ENCODE measurements at regions not wholly inside any gene's neighbourhood (a gene's known extent, or its start where the extent isn't known, plus 50 kb on each side); places are given as distances from the start of the nearest gene placed in this dataset.
"Not testable (repeated sequence)": the region's sequence is repeated elsewhere in the genome, so short reads cannot be mapped to it uniquely, and the experiment has no call there.

DNA sequence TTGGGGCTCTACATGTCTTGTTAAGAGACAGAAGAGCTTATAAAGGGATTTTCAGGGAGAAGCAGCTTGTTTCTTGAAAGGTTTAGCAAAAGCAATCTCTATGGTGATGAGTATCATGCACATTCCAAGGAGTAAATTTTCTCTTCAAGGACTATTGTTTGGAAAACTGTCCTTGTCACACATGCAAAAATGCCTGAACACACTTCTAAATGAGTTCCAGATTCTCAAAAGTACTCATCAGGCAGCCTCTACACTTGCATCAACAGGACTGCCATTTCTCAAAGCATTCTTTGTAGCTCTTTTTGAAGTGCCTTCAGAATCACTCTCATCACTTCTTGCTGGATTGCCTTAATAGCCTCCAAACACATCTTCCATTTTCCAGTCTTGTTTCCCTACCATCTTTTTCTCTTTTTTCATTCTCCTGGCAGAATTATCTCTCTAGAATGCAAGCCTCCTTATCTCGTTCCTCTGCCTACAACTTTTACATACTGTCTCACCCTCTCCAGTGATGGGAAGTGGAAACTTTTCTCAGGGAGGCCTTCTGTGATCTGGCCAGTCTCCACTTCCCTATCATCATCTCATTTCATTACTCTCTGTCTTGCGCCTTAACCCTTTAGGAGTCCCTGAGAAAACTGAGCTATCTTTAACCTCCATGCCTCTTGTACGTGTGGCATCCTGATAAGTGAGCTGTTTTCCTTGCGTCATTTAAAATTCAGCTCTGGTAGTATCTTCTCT, 631.5 kb upstream of the TLE4 start:
- DNase-seq (ENCODE audit: low read depth in 1 of 2, low spot score in 1 of 2), result no peak

DNA sequence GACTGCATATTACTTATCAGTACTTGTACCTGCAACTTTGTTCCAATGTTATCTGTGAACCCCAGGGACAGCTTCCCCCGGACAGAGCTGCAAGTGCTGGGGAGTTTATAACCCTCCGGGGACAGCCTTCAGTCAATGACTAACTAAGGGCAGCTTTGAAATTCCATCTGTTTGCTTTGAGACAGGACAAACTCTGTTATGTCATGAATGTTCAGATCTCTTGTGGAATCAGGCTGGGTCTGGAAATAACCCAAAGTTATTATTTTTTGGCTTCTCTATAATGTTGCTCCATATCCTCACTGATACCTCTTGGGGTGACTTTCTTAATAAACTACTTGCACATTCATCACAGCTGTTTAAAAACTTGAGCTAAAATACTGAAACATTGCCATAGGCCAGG, 617.5 kb upstream of the TLE4 start:
- no peak for DNase-seq (ENCODE audit: low read depth in 1 of 2, low spot score in 1 of 2)

DNA sequence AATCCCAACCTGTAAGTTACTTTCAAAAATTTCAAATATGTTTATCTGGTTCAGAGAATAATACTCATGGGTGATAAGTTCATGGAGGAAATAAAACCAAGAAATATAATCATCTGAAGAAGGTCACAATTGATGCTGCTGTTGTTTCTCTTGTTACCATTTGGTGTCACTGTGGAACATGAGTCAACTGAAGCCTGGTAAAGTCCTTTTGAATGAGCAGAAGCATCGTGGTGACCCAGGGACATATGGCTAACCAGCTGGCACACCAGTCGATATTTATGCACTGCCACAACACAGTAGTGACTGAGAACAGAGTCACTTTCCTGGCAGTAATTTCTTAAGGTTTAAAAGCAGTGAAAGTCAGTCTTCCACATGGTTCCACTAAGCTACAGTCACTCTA, 612.9 kb upstream of the TLE4 start:
- DNase-seq (ENCODE audit: low read depth in 1 of 2, low spot score in 1 of 2), result no peak

DNA sequence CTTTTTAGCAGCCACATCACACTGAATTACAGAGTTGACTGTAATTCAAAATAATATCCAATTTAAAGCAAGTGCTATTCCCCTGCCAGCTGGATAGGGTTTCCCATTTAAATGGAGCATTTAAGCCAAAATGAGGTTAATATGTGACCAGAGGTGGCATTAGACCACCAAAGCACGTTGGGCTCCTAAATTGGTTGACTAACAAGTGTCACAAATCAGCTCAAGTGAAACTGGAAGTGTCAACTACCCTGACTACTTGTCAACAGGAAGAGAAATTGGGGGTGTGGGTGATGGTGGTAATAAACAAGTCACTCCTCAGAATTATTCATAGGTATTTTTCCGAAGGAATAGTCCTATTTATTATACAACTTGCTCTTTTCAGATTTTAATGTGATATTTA, 609.6 kb upstream of the TLE4 start:
- no peak for DNase-seq (ENCODE audit: low read depth in 1 of 2, low spot score in 1 of 2)

DNA sequence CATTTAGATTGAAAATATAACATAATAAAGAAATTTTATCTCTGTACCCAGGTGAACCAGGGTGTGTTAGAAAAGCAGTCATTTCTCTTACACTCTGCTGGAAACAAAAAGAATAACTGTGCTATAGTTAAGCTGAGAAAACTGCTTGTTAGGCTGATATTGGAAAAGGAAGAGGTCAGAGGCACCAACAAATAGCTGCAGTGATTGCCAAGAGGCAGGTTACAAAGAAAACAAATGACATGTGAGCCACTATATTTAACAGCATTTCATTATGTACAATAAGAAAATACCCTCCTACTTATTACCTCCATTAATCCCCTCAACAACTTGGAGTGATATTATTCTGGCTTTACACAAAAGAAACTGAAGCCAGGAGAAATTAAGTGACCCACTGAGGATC, 607.9 kb upstream of the TLE4 start:
- DNase-seq (ENCODE audit: low read depth in 1 of 2, low spot score in 1 of 2), result no peak

DNA sequence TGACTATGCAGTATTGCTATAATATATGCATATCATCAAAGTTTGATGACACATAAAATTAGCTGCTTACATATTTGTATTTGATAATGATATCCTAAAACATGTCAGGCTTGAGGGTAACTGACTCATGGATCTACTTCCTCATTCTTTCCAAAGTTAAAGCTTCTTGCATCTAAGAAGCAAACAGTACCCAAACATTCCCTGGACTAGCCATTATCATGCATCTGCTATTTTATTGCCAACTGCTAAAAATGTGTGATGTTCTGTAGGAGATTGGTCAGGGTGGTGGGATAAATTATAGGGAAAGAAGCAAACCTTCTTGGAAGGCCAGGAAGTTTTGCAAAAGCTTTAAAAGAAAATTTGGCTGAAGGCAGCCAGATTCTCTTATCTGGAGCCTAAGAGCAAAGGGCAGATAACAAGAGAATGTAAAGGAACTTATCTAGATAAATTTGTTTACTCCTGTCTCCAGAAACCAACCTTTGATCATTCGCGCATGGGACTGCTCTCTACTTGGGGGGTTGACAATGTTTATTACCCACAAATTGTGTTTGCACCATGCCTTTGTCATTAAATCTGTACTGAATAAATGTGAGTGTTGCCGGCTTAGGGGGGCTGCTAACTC, 604.1 kb upstream of the TLE4 start:
- DNase-seq (ENCODE audit: low read depth in 1 of 2, low spot score in 1 of 2), result no peak

DNA sequence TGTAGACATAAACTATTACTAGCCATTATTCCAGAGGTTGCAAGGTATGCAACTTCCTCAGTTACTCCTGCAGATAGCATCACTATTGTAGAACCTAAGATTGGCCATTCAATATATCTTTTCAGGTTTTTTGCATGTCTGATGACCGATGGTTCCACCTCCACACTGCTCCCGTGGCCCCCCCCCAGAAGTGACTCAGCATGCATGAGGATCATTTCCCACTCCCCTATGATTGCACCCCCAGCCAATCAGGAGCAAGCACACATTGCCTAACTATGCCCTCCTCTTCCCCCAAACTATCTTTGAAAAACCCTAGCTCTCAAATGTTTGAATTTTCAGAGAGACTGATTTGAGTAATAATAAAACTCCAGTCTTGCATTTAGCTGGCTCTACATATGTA, 601.4 kb upstream of the TLE4 start:
- no peak for DNase-seq (ENCODE audit: low read depth in 1 of 2, low spot score in 1 of 2)

DNA sequence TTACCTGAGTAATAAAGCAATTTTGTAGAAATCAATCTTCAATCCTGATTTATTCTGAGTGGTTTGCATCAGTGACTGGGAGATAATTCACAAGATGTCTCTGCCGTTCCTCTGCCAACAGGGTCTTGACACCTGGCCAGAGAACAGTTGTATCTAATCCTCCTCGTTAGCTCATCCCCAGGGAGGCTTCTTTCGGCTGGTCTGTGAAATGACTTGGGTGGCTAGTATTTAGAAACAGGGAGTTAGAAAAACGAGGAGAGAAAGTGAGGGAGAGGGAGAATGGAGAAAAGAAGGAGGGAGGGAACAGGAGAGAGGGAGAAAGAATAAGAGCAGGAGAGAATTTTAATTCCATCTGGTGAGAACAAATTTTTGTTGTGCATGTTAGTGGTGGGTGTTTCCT, 600.2 kb upstream of the TLE4 start:
- DNase-seq (ENCODE audit: low read depth in 1 of 2, low spot score in 1 of 2), result no peak

DNA sequence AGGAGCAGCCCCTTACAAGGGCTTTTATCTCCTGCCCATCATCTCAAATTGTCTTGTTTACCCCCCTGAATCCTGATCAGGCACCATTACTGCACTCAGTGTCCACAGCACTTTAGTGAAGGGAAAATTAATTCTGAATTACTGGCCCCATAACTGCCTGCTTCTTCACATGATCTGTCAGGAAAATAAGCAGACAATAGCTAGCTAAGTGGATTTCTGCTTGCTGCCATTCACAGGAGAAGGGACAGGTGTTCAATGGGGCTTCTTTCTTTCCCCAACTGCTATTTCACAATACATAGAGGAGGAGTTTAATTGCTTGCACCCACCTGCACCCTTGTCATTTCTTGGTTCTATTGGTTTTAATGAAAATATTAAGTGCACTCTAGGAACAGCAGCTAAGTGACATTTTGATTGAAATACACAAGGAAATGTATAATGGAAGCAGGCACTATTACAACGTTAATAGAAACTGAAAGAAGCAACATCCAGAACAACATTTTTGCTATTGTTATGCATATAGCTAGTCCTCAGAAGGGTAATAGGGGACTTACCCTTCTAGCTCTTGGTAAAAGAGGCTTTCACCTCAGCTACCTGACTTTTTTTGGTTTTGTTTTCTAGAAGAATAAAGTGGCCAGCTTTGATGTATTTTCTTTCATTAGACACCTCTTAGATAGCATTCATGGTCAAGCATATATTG, 599.3 kb upstream of the TLE4 start:
- DNase-seq (ENCODE audit: low read depth in 1 of 2, low spot score in 1 of 2), result no peak

DNA sequence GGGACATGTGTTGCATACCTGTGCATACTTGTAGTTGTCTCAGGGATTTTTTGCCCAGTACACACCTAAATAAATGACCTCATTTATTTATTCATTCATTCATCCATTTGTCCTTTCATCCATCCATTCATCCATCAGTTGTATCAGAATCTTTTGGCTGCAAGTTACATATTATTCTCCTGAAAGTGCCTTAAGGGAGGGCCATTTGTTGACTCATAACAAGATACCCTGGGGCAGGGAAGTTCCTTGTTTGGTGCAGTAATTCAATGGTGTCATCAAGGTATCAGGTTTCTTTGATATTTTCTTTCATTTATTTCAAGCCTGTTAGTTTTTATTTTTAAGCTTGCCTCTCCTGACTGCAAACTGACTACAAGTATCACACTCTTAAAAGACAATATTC, 597.9 kb upstream of the TLE4 start:
- DNase-seq (ENCODE audit: low read depth in 1 of 2, low spot score in 1 of 2), result no peak

DNA sequence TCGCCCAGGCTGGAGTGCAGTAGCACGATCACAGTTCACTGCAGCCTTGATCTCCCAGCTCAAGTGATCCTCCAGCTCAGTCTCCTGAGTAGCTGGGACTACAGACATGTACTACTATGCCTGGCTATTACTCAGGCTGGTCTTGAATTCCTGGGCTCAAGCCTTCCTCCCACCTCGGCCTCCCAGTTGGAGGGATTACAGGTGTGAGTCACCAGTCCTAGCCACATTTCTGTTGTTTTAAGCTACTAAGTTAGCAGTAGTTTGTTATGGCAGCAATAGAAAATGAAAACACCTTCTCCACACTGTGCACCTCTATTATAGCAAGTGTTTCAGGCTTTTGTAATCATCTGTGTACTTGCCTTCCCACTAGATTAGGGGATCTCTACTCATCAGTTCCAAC, 588.9 kb upstream of the TLE4 start:
- no peak for DNase-seq (ENCODE audit: low read depth in 1 of 2, low spot score in 1 of 2)

DNA sequence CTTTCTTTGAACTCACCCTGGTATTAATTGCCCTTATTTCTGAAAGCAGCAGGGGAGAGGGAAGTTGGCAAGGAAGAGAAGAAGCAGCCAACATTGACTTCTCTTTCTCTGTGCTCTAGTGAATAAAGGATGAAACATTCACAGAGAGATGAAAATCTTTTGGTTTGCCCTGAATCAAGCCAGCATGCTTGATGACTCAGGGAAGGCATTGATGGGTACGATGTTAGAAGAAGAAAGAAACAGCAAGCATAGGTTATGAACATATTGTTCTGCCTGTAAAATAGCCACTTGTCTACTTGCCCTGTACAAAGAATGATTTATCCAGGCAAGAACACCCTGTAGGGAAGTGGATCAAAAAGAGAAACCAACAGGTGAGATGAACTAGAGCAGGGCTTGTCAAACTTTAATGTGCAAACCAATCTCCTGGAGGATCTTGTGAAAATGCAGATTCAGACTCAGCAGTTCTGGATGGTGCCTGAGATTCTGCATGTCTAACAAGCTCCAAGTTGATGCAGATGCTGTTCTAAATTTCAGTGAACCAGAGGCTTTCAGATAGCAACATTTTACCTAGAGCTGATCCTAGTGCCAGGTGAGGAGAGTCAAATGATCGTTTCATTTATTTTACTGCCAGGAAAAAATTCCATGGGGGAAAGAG, 586.6 kb upstream of the TLE4 start:
- no peak for DNase-seq (ENCODE audit: low read depth in 1 of 2, low spot score in 1 of 2)

DNA sequence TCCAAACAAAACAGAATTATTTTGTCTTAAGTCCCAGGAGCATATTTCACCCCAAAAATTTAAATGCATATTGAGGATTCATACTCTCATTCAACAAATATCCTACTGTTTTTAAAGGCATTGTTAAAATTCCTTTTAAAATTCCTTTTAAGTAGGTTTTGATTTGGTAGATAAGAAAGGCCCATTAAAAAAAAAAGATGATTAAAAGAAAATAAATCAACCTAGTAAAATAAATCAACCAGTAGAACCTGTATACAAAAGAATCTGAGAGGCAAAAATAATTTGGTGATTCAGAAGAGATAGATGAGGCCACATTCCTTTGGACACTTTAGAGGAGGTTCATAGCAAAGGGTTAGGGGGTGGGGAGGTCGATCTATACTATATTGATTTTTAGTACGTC, 585.3 kb upstream of the TLE4 start:
- no peak for DNase-seq (ENCODE audit: low read depth in 1 of 2, low spot score in 1 of 2)

DNA sequence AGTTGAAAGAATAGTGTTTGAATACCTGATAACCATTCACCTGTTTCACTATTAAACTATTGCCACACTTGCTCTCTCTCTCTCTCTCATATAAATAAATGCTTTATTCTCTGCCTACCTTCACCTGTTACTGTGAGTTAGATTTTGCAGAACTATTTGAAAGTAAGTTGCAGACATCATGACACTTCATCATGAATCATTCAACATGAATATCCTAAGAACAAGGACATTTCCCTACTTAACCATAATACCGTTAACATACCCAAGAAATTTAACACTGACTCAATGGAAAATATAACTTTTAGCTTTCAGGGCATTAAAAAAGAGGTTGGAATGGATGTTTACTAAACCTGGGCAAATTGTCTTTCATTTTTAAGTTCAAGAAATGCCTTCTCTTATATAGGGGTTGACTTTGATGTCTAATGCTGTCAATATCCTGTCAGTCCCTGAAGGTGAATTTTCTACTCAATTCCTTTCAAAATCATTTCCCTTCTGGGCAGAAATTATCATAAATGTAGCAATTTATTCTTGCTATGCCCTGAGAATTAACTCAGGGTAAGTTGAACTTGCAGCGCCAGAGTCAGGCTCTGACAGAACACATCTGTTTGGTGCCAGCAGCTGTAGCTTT, 582.6 kb upstream of the TLE4 start:
- no peak for DNase-seq (ENCODE audit: low read depth in 1 of 2, low spot score in 1 of 2)

DNA sequence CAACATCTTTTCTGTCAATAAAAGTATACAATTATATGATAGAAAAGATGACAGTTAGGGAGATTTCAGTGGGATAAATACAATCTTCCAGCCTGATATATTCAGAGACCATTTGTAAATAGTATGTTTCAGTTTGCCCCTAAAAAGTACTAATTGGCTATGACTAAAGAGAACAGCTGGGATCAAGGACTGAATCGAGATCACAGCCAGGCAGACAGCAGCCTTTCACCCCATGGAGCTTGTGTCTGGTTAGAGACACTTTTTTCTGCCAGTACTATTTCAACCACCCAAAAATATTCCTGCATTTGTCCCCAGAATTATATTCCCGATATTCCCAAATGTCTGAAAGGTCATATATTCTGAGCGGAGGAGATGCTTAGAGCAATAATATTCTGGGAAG, 577.3 kb upstream of the TLE4 start:
- DNase-seq (ENCODE audit: low read depth in 1 of 2, low spot score in 1 of 2), result no peak

DNA sequence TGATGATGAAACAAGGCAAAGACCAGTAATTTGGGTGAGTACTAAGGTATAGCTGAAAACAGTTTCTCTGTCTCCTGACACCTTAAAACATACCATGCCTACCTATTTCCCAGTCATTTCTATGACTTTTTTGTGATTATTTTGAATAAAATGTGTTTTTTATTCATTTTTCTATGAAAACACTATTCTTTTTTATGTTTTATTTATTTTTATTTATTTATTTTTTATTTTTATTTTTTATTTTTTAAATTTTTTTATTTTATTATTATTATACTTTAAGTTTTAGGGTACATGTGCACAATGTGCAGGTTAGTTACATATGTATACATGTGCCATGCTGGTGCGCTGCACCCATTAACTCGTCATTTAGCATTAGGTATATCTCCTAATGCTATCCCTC, 576.8 kb upstream of the TLE4 start:
- not testable (repeated sequence) for DNase-seq (ENCODE audit: low read depth in 1 of 2, low spot score in 1 of 2)

DNA sequence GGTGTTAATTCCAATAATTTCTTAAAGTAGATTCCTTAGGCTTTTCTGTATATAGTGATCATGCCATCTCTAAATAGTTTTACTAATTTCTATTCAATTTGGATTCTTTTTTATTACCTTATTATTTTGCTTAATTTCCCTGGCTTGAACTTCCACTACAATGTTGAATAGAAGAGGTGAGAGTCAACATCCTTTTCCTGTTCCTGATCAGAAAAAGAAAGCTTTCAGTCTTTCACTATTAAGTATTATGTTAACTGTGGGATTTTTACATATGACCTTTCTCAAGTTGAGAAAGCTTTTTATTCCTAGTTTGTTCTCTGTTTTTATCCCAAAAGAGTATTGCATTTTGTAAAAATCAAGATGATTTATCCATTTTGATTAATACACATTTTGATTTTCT, 574.5 kb upstream of the TLE4 start:
- no peak for DNase-seq (ENCODE audit: low read depth in 1 of 2, low spot score in 1 of 2)

DNA sequence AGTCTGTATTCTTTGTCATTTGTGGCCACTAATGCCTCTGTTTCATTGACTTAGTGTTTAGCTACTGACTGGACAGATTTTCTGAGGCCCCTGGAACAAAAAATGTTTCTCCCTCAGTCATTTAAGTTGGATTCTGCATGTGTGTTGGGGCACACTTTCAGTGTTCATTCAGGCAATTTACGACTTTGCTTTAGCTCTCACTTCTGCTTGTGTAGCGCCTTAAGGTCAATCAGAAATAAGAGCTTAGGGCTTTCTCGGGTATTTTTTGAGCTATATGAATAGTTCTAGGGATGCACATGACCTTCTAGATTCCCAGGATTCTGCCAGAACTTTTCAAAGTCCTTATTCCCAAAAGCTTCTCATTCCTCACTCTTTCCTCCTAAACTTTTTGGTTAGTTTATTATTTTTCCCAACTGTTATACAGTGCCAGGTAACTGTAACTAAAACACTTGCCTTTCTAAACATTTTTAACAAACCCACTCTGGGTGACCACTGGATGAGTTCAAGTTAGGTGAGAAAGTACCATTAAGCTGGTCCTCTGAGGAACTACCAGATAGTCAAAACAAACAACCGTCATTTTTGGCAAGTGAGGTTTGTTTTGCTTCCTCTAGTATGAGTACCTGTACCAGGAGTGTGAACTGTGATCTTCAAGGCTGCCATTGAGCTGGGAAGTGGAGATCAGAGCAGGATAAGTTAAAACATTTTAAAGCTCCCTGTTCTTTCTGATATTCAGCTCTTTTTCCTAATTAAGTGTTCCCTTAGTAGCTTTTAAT, 571.3 kb upstream of the TLE4 start:
- DNase-seq (ENCODE audit: low read depth in 1 of 2, low spot score in 1 of 2), result no peak

DNA sequence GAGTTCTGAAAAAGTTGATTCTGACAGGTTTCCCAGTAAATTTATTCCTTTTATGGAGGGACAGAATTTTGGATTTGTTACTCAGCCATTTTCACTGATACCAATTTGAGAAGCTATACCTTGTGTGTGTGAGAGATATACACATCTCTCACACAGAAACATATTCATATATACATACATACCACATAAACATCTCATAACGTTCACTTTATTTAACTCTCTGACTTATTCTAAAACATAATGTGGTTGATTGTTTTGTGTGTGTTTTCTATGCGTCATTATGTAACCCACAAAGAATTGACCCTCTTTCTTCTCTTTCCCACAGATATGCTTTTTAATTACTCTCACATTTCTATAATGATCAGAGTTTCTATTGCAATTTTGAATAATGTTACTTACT, 570.8 kb upstream of the TLE4 start:
- no peak for DNase-seq (ENCODE audit: low read depth in 1 of 2, low spot score in 1 of 2)

DNA sequence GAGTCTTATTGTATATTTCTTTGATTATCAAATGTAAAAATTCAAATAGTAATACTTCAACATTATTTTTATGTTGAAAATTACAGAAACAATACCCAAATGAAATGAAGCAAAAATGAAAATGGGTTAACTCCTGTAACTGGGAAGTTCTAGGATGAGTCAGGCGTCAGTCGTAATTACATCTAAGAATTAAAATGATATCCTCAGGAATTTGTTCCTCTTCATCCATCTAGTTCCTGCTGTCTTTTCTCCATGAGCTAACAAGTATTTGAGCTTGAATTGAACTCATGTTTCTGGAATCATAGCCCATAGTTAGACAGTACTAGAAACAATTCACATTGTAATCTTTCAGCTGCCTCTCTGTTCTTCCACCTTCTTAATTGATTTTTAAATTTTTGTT, 568.3 kb upstream of the TLE4 start:
- no peak for DNase-seq (ENCODE audit: low read depth in 1 of 2, low spot score in 1 of 2)

DNA sequence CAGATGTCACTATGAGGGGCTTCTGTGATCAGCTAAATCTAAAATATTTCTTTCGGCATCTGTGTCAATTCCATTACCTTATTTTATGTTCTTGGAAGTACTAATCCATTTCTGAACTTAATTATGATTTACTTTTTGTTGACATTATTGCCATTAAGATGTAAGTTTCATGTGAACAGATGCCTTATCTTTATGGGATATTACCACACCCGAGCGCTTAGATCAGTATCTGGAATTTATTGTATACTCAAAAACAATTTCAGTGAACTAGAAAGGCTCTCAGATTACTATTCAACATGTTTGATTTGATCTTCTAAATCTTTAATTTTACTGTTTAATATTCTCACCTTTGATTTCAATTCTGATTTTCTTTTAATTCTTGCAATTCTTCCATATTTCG, 567.7 kb upstream of the TLE4 start:
- no peak for DNase-seq (ENCODE audit: low read depth in 1 of 2, low spot score in 1 of 2)

Measured in activated CD4-positive, alpha-beta T cell treated with anti-CD3 and anti-CD28 coated beads, Interleukin-2, amount 50 U/mL, for 24 hours (primary cell).